H1 (cell line): ENCODE measurements at regions not wholly inside any gene's neighbourhood (a gene's known extent, or its start where the extent isn't known, plus 50 kb on each side); places are given as distances from the start of the nearest gene placed in this dataset.

ENCODE experiments used
- CTCF ChIA-PET: fragments of 300-600 bp; sonication (Branson Sonifier 250); formaldehyde crosslinking; loops from one replicate; lab custom pipeline; 2021; ENCODE audit not compliant: partially characterized antibody; lab: Charles Lee
- POLR2A ChIA-PET: fragments of 300-600 bp; sonication (Branson Sonifier 250); formaldehyde crosslinking; loops from one replicate; lab custom pipeline; 2021; ENCODE audit warnings: inconsistent platforms; ENCODE audit not compliant: partially characterized antibody; lab: Charles Lee
- DNase-seq, 2 experiments: peaks; one replicate each; pipeline versions ENCODE4 v3.0.0 to v3.0.0-alpha.2; 2010 to 2022; ENCODE audit warnings: low spot score in 2 of 2, low read depth in 1 of 2, mixed read lengths in 1 of 2
- FAIRE-seq: peaks from 2 replicates; lab custom pipeline; 2011; peaks lifted over from hg19 to GRCh38; lab: Jason Lieb, UNC
- H2AFZ ChIP-seq: 2 replicates; pipeline ENCODE4 v1.8.1; 2012; ENCODE audit warnings: low read length, inconsistent platforms
- H2AK5ac ChIP-seq: 2 replicates; pipeline ENCODE4 v1.6.1; 2013; ENCODE audit warnings: low read depth, low read length
- H2BK120ac ChIP-seq: replicated peaks from 2 replicates; pipeline ENCODE3; 2013; ENCODE audit warnings: low read depth, low read length, inconsistent platforms
- H2BK12ac ChIP-seq: 2 replicates; pipeline ENCODE4 v1.6.1; 2013; ENCODE audit warnings: low read depth, low read length
- H2BK15ac ChIP-seq: 2 replicates; pipeline ENCODE4 v1.6.1; 2013; ENCODE audit warnings: low read length
- H2BK20ac ChIP-seq: 2 replicates; pipeline ENCODE4 v1.6.1; 2013; ENCODE audit warnings: low read length
- H2BK5ac ChIP-seq: 2 replicates; pipeline ENCODE4 v1.6.1; 2013; ENCODE audit warnings: low read depth, low read length
- H3K14ac ChIP-seq: 2 replicates; pipeline ENCODE4 v1.6.1; 2013; ENCODE audit warnings: inconsistent platforms; ENCODE audit not compliant: insufficient read length
- H3K18ac ChIP-seq: 2 replicates; pipeline ENCODE4 v1.6.1; 2013; ENCODE audit warnings: low read length; ENCODE audit errors: extremely low read depth
- H3K23ac ChIP-seq: 2 replicates; pipeline ENCODE4 v1.6.1; 2013; ENCODE audit warnings: inconsistent platforms; ENCODE audit not compliant: insufficient read length
- H3K23me2 ChIP-seq: 2 replicates; pipeline ENCODE4 v1.6.1; 2013; ENCODE audit warnings: low read depth, low read length
- H3K27ac ChIP-seq: 2 replicates; pipeline ENCODE4 v1.6.1; 2011; ENCODE audit warnings: low read depth, low read length, inconsistent platforms
- H3K27me3 ChIP-seq, 4 experiments: replicated peaks in 1 of 4; 1 replicate in 1 of 4; 2 replicates in 3 of 4; pipeline versions ENCODE4 v1.6.1 to v1.8.1; 2011 to 2013; ENCODE audit warnings: low read length in 3 of 4, mild to moderate bottlenecking in 3 of 4, inconsistent platforms in 2 of 4, mixed read lengths in 2 of 4, moderate library complexity in 1 of 4; ENCODE audit not compliant: control insufficient read depth in 3 of 4, insufficient read depth in 3 of 4; ENCODE audit errors: extremely low read depth in 1 of 4
- H3K36me3 ChIP-seq, 4 experiments: 2 replicates each; pipeline versions ENCODE4 v1.6.1 to v1.8.1; 2011 to 2013; ENCODE audit warnings: mild to moderate bottlenecking in 4 of 4, low read length in 3 of 4, moderate library complexity in 2 of 4, control low read depth in 1 of 4, inconsistent platforms in 1 of 4; ENCODE audit not compliant: insufficient read depth in 4 of 4, control insufficient read depth in 2 of 4
- H3K4ac ChIP-seq: replicated peaks from 2 replicates; pipeline ENCODE3; 2013; ENCODE audit warnings: low read length, low read depth, mixed read lengths, inconsistent platforms; ENCODE audit not compliant: insufficient read length
- H3K4me1 ChIP-seq, 4 experiments: replicated peaks in 1 of 4; 1 replicate in 1 of 4; 2 replicates in 3 of 4; pipeline versions ENCODE4 v1.6.1 to v1.8.1; 2011 to 2013; ENCODE audit warnings: low read length in 3 of 4, inconsistent platforms in 2 of 4, mixed read lengths in 1 of 4; ENCODE audit not compliant: insufficient read depth in 4 of 4, control insufficient read depth in 3 of 4
- H3K4me2 ChIP-seq, 2 experiments: 2 replicates each; pipeline versions ENCODE4 v1.6.1 to v1.8.1; 2011 to 2013; ENCODE audit warnings: low read depth in 2 of 2, low read length in 2 of 2, control low read depth in 1 of 2, inconsistent platforms in 1 of 2, mild to moderate bottlenecking in 1 of 2; ENCODE audit not compliant: insufficient read depth in 1 of 2
- H3K4me3 ChIP-seq, 4 experiments: fragments of 200-600, 300-600 bp in 1 of 4; sonication (generic), shearing (Covaris generic), sonication (Bioruptor Twin) in 1 of 4; 2 replicates each; pipeline versions ENCODE4 v1.5.1 to v1.8.1; 2011 to 2016; ENCODE audit warnings: low read length in 4 of 4, low read depth in 3 of 4, control low read depth in 2 of 4, inconsistent platforms in 2 of 4, mild to moderate bottlenecking in 2 of 4, mixed read lengths in 1 of 4, moderate library complexity in 1 of 4; ENCODE audit not compliant: insufficient read depth in 2 of 4; ENCODE audit errors: extremely low read depth in 1 of 4
- H3K56ac ChIP-seq: replicated peaks from 2 replicates; pipeline ENCODE3; 2013; ENCODE audit warnings: low read depth, mild to moderate bottlenecking, mixed read lengths, low read length, inconsistent platforms; ENCODE audit not compliant: insufficient read length
- H3K79me1 ChIP-seq: 2 replicates; pipeline ENCODE4 v1.6.1; 2013; ENCODE audit warnings: low read depth, low read length, control low read depth
- H3K79me2 ChIP-seq, 2 experiments: 2 replicates each; pipeline versions ENCODE4 v1.6.1 to v1.8.1; 2012 to 2013; ENCODE audit warnings: low read length in 2 of 2, mild to moderate bottlenecking in 2 of 2, inconsistent platforms in 1 of 2; ENCODE audit not compliant: insufficient read depth in 2 of 2, control insufficient read depth in 1 of 2
- H3K9ac ChIP-seq, 4 experiments: replicated peaks in 1 of 4; 1 replicate in 1 of 4; 2 replicates in 3 of 4; pipeline versions ENCODE4 v1.6.1 to v1.8.1; 2011 to 2013; ENCODE audit warnings: low read depth in 3 of 4, low read length in 3 of 4, control low read depth in 2 of 4, mild to moderate bottlenecking in 2 of 4, moderate library complexity in 2 of 4, inconsistent platforms in 1 of 4; ENCODE audit errors: extremely low read depth in 1 of 4
- H3K9me3 ChIP-seq, 2 experiments: 2 replicates each; pipeline versions ENCODE4 v1.6.1 to v1.8.1; 2012 to 2013; ENCODE audit warnings: mild to moderate bottlenecking in 2 of 2, moderate library complexity in 2 of 2, control low read depth in 1 of 2, inconsistent platforms in 1 of 2, low read depth in 1 of 2, low read length in 1 of 2, mixed read lengths in 1 of 2; ENCODE audit not compliant: insufficient read depth in 2 of 2
- H4K20me1 ChIP-seq, 2 experiments: replicated peaks in 1 of 2; 2 replicates each; pipeline versions ENCODE3 to v1.8.1; 2011 to 2013; ENCODE audit warnings: inconsistent platforms in 2 of 2, low read length in 2 of 2, mild to moderate bottlenecking in 1 of 2; ENCODE audit not compliant: insufficient read depth in 2 of 2, control insufficient read depth in 1 of 2
- H4K5ac ChIP-seq: 2 replicates; pipeline ENCODE4 v1.6.1; 2013; ENCODE audit warnings: low read length, low read depth, mixed read lengths, inconsistent platforms; ENCODE audit not compliant: insufficient read length
- H4K8ac ChIP-seq: 2 replicates; pipeline ENCODE4 v1.8.0; 2013; ENCODE audit warnings: mild to moderate bottlenecking, moderate library complexity, low read length, inconsistent platforms; ENCODE audit not compliant: insufficient read depth; ENCODE audit errors: extremely low read depth
- H4K91ac ChIP-seq: replicated peaks from 2 replicates; pipeline ENCODE3; 2013; ENCODE audit warnings: low read length, mixed read lengths, inconsistent platforms; ENCODE audit not compliant: insufficient read length
- ASH2L ChIP-seq: fragments of 200-600, 300-600 bp; sonication (generic); IDR thresholded peaks from one replicate; pipeline ENCODE4 v1.7.1; 2017; ENCODE audit warnings: low read length
- CEBPB ChIP-seq: IDR thresholded peaks from 2 replicates; pipeline ENCODE4 v1.6.1; 2012; ENCODE audit warnings: low read depth, low read length
- EGR1 ChIP-seq: IDR thresholded peaks from 2 replicates; pipeline ENCODE4 v1.6.1; 2011; ENCODE audit warnings: low read depth, low read length, borderline replicate concordance
- FOSL1 ChIP-seq: IDR thresholded peaks from 2 replicates; pipeline ENCODE4 v1.6.1; 2011; ENCODE audit warnings: mild to moderate bottlenecking, low read depth, low read length, moderate library complexity; ENCODE audit not compliant: insufficient read depth
- GABPA ChIP-seq: IDR thresholded peaks from 2 replicates; pipeline ENCODE4 v1.6.1; 2011; ENCODE audit warnings: mild to moderate bottlenecking, low read length, moderate library complexity, borderline replicate concordance; ENCODE audit not compliant: insufficient read depth
- KDM4A ChIP-seq: IDR thresholded peaks from one replicate; pipeline ENCODE4 v1.7.1; 2012; ENCODE audit warnings: low read depth, mild to moderate bottlenecking, moderate library complexity, low read length, inconsistent platforms; ENCODE audit not compliant: severe bottlenecking
- MAFK ChIP-seq: IDR thresholded peaks from 2 replicates; pipeline ENCODE4 v1.6.1; 2012; ENCODE audit warnings: low read depth, mild to moderate bottlenecking, improper control_type of control experiment, low read length
- ZNF274 ChIP-seq: IDR thresholded peaks from 2 replicates; pipeline ENCODE4 v1.7.0; 2012; ENCODE audit warnings: low read length, borderline replicate concordance; ENCODE audit errors: extremely low read depth
- WGBS, 2 experiments: shearing (Covaris generic) in 1 of 2; methylation state at CpG; one replicate each; pipeline versions ENCODE4 v1.1.6 to v1.1.7; 2013 to 2015; ENCODE audit warnings: low lambda C conversion rate in 2 of 2, mixed read lengths in 2 of 2, inconsistent platforms in 1 of 2, low coverage in 1 of 2, missing lambda C conversion rate in 1 of 2; ENCODE audit not compliant: insufficient replicate concordance in 2 of 2, insufficient coverage in 1 of 2, insufficient read length in 1 of 2; ENCODE audit errors: extremely low coverage in 1 of 2, missing lambda C conversion rate in 1 of 2; 5-methylcytosine and 5-hydroxymethylcytosine counted together
- TF ChIP-seq, protein P1 (sequence below): IDR thresholded peaks from 2 replicates; pipeline ENCODE4 v1.6.1; 2011; ENCODE audit warnings: low read depth, mild to moderate bottlenecking, low read length; ENCODE audit not compliant: insufficient read depth
- TF ChIP-seq, protein P2 (sequence below), 3 experiments: IDR thresholded peaks; 1 replicate in 2 of 3; 2 replicates in 1 of 3; pipeline versions ENCODE4 v1.5.1 to v1.6.1; 2011; ENCODE audit warnings: low read length in 3 of 3, mild to moderate bottlenecking in 3 of 3, inconsistent platforms in 2 of 3, low read depth in 1 of 3, moderate library complexity in 1 of 3; ENCODE audit not compliant: insufficient read depth in 1 of 3; ENCODE audit errors: control extremely low read depth in 1 of 3
- TF ChIP-seq, protein P3 (sequence below): IDR thresholded peaks from 2 replicates; pipeline ENCODE4 v1.6.1; 2011; ENCODE audit warnings: low read length, improper control_type of control experiment

DNA sequence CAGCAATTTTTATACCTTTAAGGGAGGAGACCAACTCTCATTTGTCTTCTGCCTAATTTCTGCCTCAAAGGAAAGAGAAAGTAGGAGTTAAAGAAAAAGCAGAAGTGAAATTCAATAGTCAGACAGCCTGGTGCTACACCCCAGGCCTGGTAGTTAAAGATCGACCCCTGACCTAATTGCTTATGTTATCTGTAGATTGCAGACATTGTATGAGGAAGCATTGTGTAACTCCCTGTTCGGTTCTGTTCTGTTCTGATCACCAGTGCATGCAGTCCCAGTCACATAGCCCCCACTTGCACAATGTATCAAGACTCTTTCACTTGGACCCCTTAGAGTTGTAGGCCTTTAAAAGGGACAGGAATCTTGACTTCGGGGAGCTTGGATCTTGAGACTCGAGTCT lies 335.9 kb upstream of the AR start:
- Histone ChIP-seq H3K56ac (no peak overlapping the region), H3K27ac (no peak overlapping the region), H3K14ac (no peak overlapping the region), H2BK120ac (no peak overlapping the region), H4K5ac (no peak overlapping the region), H4K20me1 (no peaks in the 10 kb centered on the region), H2BK12ac (no peak overlapping the region), H2BK20ac (no peak overlapping the region), H3K23me2 (no peaks in the 10 kb centered on the region), H4K91ac (no peak overlapping the region), H3K4me3 (no peak overlapping the region), H2BK15ac (no peak overlapping the region), H3K36me3 (no peaks in the 10 kb centered on the region), H3K4me2 (no peak overlapping the region), H3K4ac (no peak overlapping the region), H2AK5ac (no peak overlapping the region), H3K23ac (no peak overlapping the region), H3K9me3 (no peaks in the 10 kb centered on the region), H3K9ac (no peak overlapping the region), H3K4me1 (no peaks in the 10 kb centered on the region), H2BK5ac (no peak overlapping the region), H3K27me3 (no peaks in the 10 kb centered on the region), H2AFZ (no peak overlapping the region), H3K79me2 (no peaks in the 10 kb centered on the region), H3K79me1 (no peaks in the 10 kb centered on the region), H3K18ac (no peak overlapping the region), H4K8ac (no peak overlapping the region)
- CTCF ChIA-PET, result no interaction called here
- POLR2A ChIA-PET, result no interaction called here
- 97% methylated on average over 3 of the region's 4 CpGs; no CpG with 5 or more reads in 1 of the 2 experiments for WGBS, 2 experiments
- FAIRE-seq (no peak), DNase-seq (no peak)
- TF ChIP-seq ASH2L, result no peak
- no peak for TF ChIP-seq GABPA
- TF ChIP-seq ZNF274, result no peak
- no peak for TF ChIP-seq EGR1
- TF ChIP-seq, protein P1, sequence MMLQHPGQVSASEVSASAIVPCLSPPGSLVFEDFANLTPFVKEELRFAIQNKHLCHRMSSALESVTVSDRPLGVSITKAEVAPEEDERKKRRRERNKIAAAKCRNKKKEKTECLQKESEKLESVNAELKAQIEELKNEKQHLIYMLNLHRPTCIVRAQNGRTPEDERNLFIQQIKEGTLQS, result no peak
- TF ChIP-seq, protein P2, sequence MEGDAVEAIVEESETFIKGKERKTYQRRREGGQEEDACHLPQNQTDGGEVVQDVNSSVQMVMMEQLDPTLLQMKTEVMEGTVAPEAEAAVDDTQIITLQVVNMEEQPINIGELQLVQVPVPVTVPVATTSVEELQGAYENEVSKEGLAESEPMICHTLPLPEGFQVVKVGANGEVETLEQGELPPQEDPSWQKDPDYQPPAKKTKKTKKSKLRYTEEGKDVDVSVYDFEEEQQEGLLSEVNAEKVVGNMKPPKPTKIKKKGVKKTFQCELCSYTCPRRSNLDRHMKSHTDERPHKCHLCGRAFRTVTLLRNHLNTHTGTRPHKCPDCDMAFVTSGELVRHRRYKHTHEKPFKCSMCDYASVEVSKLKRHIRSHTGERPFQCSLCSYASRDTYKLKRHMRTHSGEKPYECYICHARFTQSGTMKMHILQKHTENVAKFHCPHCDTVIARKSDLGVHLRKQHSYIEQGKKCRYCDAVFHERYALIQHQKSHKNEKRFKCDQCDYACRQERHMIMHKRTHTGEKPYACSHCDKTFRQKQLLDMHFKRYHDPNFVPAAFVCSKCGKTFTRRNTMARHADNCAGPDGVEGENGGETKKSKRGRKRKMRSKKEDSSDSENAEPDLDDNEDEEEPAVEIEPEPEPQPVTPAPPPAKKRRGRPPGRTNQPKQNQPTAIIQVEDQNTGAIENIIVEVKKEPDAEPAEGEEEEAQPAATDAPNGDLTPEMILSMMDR (IDR thresholded peaks at IDR 0.05; ENCODE audit: control extremely low read depth in 1 of 3, insufficient read depth in 1 of 3, low read depth in 1 of 3, low read length in 3 of 3), result no peak
- TF ChIP-seq, protein P3, sequence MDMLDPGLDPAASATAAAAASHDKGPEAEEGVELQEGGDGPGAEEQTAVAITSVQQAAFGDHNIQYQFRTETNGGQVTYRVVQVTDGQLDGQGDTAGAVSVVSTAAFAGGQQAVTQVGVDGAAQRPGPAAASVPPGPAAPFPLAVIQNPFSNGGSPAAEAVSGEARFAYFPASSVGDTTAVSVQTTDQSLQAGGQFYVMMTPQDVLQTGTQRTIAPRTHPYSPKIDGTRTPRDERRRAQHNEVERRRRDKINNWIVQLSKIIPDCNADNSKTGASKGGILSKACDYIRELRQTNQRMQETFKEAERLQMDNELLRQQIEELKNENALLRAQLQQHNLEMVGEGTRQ, result no peak
- TF ChIP-seq MAFK, result no peak
- TF ChIP-seq KDM4A, result no peak
- no peak for TF ChIP-seq CEBPB
- no peak for TF ChIP-seq FOSL1
